MM.1S (cell line): ENCODE measurements at regions not wholly inside any gene's neighbourhood (a gene's known extent, or its start where the extent isn't known, plus 50 kb on each side); places are given as distances from the start of the nearest gene placed in this dataset.

Source experiments
- CTCF ChIP-seq: fragments of 300-600 bp; sonication (generic); IDR thresholded peaks from 2 replicates; pipeline ENCODE4 v1.5.1; 2016; ENCODE audit warnings: antibody characterized with exemption, low read length, mixed read lengths
- EZH2 ChIP-seq: fragments of 300-600 bp; sonication (generic); optimal IDR thresholded peaks from 2 replicates; pipeline ENCODE3; 2017; ENCODE audit warnings: low read depth, mild to moderate bottlenecking, antibody characterized with exemption, low read length, mixed read lengths
- EZH2phosphoT487 ChIP-seq: fragments of 300-600 bp; sonication (generic); IDR thresholded peaks from 2 replicates; pipeline ENCODE4 v1.6.1; 2018; ENCODE audit warnings: antibody characterized with exemption, low read length

- TF ChIP-seq CTCF (no peak), EZH2 (no peak), EZH2phosphoT487 (no peak)
These were observed 155.0 kb upstream of the KCTD1 start for GRCh38 chr18:26703170-26703930.
